ENCODE measurements at regions not wholly inside any gene's neighbourhood (a gene's known extent, or its start where the extent isn't known, plus 50 kb on each side); places are given as distances from the start of the nearest gene placed in this dataset.

- DNase-seq: no peak
- intact Hi-C loops (cut with DNase I): no loop called here
Observed at GRCh38 chr6:26149240-26149639, 62.0 kb downstream of the HFE start.

GRCh38 chr6:26152226-26153101 is 65.2 kb downstream of the HFE start:
- intact Hi-C loops (cut with DNase I): no loop called here
- DNase-seq: no peak

GRCh38 chr6:26155061-26155930 is 68.1 kb downstream of the HFE start:
- DNase-seq: peak in 34 of 42 donors; percentile 23 to 82 (median 56)
- intact Hi-C loops (cut with DNase I): no loop called here

- DNase-seq: peak; percentile 83 to 95 (median 91)
- intact Hi-C loops (cut with DNase I): loop anchor here (2.0 kb wide), 3 partner anchors 15 to 43 kb away; a partner anchor contains a TSS
Observed at GRCh38 chr6:26156105-26156849, 69.0 kb downstream of the HFE start.

- intact Hi-C loops (cut with DNase I): loop anchor here (2.0 kb wide), 3 partner anchors 16 to 42 kb away; a partner anchor contains a TSS
- DNase-seq: peak in 39 of 42 donors; percentile 18 to 80 (median 56)
Observed at GRCh38 chr6:26156850-26157250, 69.6 kb downstream of the HFE start.

GRCh38 chr6:26157251-26158075 is 70.2 kb downstream of the HFE start:
- intact Hi-C loops (cut with DNase I): loop anchor here (2.0 kb wide), 3 partner anchors 17 to 41 kb away; a partner anchor contains a TSS
- peak in 15 of 42 donors; percentile 20 to 92 (median 77) for DNase-seq

- DNase-seq: peak in 41 of 42 donors; percentile 54 to 93 (median 79)
- intact Hi-C loops (cut with DNase I): no loop called here
Observed at GRCh38 chr6:26158076-26158580, 70.9 kb downstream of the HFE start.

GRCh38 chr6:26158581-26159356 is 71.5 kb downstream of the HFE start:
- intact Hi-C loops (cut with DNase I): no loop called here
- DNase-seq: peak in 37 of 42 donors; percentile 29 to 72 (median 45)

GRCh38 chr6:26159357-26160273 is 72.4 kb downstream of the HFE start:
- no peak for DNase-seq
- intact Hi-C loops (cut with DNase I): no loop called here

GRCh38 chr6:26161322-26161721 is 74.1 kb downstream of the HFE start:
- DNase-seq: no peak
- intact Hi-C loops (cut with DNase I): no loop called here

GRCh38 chr6:26162399-26162798 is 75.2 kb downstream of the HFE start:
- no peak for DNase-seq
- intact Hi-C loops (cut with DNase I): no loop called here

- DNase-seq: no peak
- intact Hi-C loops (cut with DNase I): no loop called here
Observed at GRCh38 chr6:26163427-26164119, 76.3 kb downstream of the HFE start.

GRCh38 chr6:26164120-26164505 is 76.9 kb downstream of the HFE start:
- intact Hi-C loops (cut with DNase I): no loop called here
- no peak for DNase-seq

- intact Hi-C loops (cut with DNase I): no loop called here
- no peak for DNase-seq
Observed at GRCh38 chr6:26165261-26165790, 78.1 kb downstream of the HFE start.

- DNase-seq: no peak
- intact Hi-C loops (cut with DNase I): no loop called here
Observed at GRCh38 chr6:26170181-26170580, 83.0 kb downstream of the HFE start.

Data from head of caudate nucleus (tissue), 42 donors.